Forelimb muscle (tissue), 1 donor: ENCODE measurements at regions not wholly inside any gene's neighbourhood (a gene's known extent, or its start where the extent isn't known, plus 50 kb on each side); places are given as distances from the start of the nearest gene placed in this dataset.
"Not testable (repeated sequence)": the region's sequence is repeated elsewhere in the genome, so short reads cannot be mapped to it uniquely, and the experiment has no call there.

ENCODE experiments used
- DNase-seq: peaks from one replicate; pipeline ENCODE4 v3.0.0-alpha.2; 2013; ENCODE audit warnings: low read depth

DNA sequence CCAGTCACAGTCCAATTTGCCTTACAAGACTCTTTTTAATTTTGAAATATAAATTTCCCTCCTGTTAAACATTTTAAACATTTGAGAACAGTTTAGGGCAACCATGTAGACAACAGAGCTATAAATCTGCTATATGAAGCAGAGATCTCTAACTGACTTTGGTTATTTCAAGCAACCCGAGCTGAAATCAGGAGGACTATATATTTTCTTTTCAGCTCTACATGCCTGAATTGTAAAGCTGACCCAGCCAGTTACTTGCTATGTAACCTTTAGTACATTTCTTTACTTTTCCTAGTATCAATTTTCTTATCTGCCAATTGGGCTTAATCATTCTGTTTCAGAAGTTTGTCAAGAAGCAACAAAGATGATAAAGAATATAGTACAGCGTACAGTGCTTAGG is 457.4 kb upstream of the NECTIN3 start:
- no peak for DNase-seq

GRCh38 chr3:110615454-110615853 is 456.2 kb upstream of the NECTIN3 start:
- no peak for DNase-seq

DNA sequence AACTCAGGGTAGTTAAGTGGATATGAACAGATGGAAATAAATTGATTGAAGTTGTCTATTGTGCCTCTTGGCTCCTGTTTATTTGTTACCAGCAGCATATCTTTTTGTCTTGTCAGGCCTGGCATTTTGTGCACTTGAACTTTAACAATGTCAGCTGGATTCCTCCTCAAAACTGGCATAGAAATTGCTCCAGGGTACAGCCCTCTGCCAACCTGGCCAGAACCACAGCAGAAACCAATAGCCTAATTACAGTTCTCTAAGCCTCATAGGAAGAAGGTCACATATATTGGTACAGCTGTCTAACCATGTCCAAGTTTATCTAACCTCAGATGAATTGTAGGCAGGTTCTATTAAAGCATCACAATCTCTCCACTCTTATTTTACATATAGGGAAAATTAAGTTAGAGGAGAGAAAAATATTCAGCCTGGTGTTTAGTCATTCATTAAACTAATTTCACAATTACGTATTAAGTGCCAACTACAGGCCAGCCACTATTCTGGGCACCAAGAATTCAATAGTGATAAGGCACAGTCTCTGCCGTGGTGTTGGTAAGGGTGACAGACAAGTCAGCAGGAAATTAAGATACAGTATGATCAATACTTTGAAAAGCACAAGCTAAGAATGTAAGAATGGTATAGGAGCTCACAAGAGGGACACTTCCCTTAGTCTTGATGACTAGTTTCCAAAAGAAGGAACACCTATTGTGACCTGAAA is 452.9 kb upstream of the NECTIN3 start:
- DNase-seq = no peak

- no peak for DNase-seq
Observed at GRCh38 chr3:110620118-110620517, 451.5 kb upstream of the NECTIN3 start.

- DNase-seq = no peak
Observed at GRCh38 chr3:110623571-110623970, 448.0 kb upstream of the NECTIN3 start.

DNA sequence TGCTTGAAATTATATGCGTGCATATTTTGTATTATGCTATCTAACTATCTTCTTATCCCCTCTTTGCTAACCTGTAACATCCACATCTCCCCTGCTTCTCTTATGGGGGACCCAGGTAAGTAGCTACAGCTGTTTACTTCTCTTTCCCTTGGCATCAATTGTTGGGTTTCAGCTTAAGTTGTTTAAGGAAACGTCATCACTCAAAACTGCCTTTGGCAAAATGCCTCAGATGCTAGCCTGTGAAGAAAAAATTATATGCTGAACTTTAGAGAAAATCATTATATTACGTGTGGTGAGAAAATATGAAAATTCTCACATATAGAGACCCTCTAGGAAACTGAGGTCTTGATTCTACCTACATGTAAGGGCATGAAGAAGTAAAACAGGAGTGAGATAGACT is 447.0 kb upstream of the NECTIN3 start:
- peak; percentile 2 for DNase-seq

DNA sequence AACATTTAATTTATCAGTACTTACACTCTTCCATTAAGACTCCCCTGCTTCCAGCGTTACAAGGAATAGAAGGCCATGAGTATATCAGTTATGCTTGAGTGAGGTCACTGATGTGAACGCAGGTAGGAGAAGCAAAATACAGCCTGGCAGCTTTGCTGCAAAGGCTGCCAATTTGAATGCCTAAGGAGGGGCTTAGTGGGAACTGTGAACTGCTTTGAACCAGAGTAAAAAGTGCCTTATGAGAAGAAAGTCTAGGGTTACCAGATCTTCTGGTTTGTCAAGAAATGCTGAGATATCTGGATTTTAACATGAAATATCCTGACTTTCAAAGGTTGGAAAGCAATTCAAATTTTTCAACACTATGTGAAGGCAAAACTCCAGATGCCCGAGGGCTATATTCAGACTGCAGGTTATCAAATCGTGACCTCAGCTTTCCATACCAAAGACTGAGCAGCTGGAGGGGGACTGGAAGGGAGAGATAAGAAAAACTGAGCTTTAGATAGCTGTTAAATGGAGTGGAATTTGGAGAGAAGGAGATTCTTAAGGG is 446.3 kb upstream of the NECTIN3 start:
- DNase-seq = no peak

DNA sequence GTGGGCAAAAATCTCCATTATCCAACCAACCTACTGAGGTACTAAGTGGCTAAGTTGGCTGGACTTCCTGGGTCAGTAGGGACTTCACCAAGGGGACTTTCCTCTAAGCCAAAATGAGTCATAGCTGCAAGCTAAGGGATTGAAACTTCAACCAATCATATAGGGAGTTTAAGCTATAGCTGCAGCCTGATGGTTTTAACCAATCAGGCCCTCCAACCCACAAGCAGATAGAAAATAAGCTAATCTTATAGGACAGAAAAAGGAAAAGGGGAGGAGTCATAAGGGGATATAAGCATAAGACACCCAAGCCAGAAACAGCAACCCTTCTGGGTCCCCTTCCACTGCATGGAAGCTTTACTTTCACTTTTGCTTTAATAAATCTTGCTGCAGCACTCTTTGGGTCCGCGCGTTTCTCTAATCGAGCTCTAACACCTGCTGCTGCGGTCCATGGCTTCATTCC is 444.9 kb upstream of the NECTIN3 start:
- DNase-seq = not testable (repeated sequence)

- no peak for DNase-seq
Observed at GRCh38 chr3:110628650-110629301, 442.8 kb upstream of the NECTIN3 start.

- no peak for DNase-seq
Observed at GRCh38 chr3:110629917-110630316, 441.7 kb upstream of the NECTIN3 start.

- no peak for DNase-seq
Observed at GRCh38 chr3:110644203-110644602, 427.4 kb upstream of the NECTIN3 start.

DNA sequence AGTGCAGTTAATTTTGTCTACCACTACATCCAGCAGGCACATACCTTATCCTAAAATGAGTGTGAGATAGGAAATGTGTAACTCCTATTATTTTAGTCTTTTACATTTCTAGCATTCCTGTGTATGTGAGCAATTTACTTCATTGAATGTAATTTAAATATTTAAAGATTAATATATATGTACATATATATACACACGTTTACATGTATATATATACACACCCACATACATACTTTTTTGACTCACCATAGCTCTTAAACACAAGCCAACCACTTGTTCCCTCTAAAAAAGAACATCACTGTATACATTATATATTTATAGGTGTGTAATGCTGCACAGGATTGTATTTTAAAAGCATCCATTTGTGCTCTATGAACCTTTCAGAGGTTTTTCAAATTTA is 425.6 kb upstream of the NECTIN3 start:
- DNase-seq = no peak

GRCh38 chr3:110646496-110646895 is 425.1 kb upstream of the NECTIN3 start:
- DNase-seq = no peak

- DNase-seq = no peak
Observed at GRCh38 chr3:110647586-110647985, 424.0 kb upstream of the NECTIN3 start.

DNA sequence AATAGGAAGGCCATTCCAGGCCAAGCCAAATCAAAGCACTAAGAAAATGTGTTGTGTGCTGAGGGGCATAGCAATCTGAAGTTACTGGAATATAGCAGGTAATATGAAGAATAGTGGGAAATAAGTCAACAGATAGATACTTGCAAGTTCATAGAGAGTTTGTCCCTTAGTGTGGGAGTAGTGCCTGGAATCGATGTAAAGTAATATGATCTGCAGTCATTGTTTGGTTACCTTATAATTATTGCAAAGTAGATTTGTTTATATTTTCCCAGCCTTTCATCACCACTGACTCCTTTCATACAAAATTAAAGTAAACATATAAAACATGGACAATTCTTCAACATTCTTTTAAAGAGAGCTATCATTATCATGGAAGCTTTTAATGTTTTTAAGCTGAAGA is 420.9 kb upstream of the NECTIN3 start:
- DNase-seq = no peak

GRCh38 chr3:110654843-110655502 is 416.6 kb upstream of the NECTIN3 start:
- no peak for DNase-seq

- DNase-seq = no peak
Observed at GRCh38 chr3:110656394-110657025, 415.1 kb upstream of the NECTIN3 start.

DNA sequence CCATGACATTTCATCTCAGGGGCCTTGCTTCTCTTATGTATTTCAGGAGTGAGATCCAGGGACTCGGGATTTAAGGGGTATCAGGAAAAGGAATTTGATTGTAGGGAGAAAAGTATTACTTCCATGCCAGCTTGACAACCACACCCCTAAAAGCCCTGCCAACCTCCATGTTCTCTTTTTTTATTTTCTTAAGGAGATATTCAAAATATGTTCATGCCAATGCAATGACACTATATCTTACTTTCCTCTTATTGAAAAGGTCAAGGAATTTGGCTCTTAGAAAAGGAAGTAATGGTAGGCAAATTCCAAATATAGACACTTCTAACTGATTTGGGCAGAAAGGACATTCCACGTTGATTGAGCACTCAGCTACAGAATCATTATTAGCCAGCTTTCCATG is 407.5 kb upstream of the NECTIN3 start:
- DNase-seq = no peak

DNA sequence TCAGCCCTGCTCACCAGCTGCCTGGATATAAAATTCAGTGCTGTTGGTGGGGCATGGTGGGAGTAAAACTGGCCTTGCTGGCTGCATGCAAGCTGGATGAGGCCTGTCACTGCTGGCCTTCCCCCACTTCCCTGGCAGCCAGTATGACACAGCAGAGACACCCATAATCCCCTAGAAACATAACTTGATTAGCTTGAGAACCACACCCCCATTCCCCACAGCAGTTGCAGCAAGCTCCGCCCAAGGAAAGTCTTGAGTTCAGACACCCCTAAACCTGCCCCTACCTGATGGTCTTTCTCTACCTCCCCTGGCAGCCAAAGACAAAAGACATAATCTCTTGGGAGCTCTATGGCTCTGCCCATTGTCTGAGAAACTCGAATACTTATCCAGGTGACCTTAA is 405.1 kb upstream of the NECTIN3 start:
- DNase-seq = no peak

DNA sequence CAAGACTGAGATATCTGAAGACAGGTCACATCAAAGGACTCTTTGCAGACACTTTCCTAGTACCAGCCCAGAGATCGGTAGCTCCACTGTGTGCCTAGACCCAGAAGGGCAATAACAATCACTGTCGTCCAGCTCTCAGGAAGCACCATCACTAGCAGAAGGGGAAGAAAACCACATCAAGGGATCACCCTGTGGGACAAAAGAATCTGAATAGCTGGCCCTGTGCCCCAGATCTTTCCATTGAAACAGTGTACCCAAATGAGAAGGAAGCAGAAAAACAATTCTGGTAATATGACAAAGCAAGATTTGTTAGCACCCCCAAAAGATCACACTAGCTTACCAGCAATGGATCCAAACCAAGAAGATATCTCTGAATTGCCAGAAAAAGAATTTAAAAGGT is 404.4 kb upstream of the NECTIN3 start:
- no peak for DNase-seq

DNA sequence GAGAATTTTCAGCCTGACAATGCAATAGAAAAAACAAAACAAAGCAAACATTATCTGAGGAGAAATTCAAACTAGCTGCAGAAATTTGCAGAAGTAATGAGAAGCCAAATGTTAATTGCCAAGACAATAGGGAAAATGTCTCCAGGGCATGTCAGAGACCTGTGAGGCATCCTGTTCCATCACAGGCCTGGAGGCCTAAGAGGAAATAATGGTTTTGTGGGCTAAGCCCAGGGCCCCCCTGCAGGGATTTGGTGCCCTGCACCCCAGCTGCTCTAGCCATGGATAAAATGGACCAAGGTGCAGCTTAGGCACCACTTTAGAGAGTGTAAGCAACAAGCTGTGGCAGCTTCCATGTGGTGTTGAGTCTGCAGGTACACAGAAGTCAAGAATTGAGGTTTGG is 401.2 kb upstream of the NECTIN3 start:
- no peak for DNase-seq

DNA sequence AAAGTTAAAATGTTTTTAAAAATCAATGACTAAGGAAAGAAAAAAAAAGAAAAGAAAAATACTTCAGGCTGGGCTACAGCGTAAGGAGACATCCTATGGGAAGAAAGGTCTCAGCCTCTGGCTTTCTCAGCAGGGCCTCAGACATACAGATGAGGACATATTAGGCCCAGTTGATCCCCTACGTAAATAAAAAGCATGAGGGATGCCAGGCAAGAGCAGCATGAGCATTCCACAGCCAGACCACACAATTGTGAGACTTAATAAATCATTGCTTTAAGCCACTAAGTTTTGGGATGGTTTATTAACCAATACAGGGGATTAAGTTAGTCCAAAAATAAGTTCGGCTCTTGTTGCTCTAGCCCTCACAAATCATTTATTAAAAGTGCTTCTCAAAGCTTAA is 394.1 kb upstream of the NECTIN3 start:
- no peak for DNase-seq
